GM23338 (cell line): ENCODE measurements at regions not wholly inside any gene's neighbourhood (a gene's known extent, or its start where the extent isn't known, plus 50 kb on each side); places are given as distances from the start of the nearest gene placed in this dataset.

Experiments
- ATAC-seq: fragments of 200-7000 bp; cut with Tn5 transposase; 3 replicates; pipeline ENCODE4 v1.9.1; 2020
- DNase-seq: peaks from one replicate; pipeline ENCODE4 v3.0.0-alpha.2; 2015; ENCODE audit warnings: low spot score
- H2AFZ ChIP-seq: fragments of 200-600 bp; sonication (generic); 2 replicates; pipeline ENCODE4 v1.8.0; 2016; ENCODE audit warnings: antibody characterized with exemption, mild to moderate bottlenecking, moderate library complexity
- H3F3A ChIP-seq: fragments of 200-600 bp; sonication (generic); replicated peaks from 2 replicates; pipeline ENCODE4 v1.8.0; 2017; ENCODE audit warnings: antibody characterized with exemption, mixed run types, low read depth
- H3K27ac ChIP-seq: fragments of 200-600 bp; sonication (generic); 2 replicates; pipeline ENCODE4 v1.6.1; 2016; ENCODE audit warnings: low read depth
- H3K27me3 ChIP-seq: fragments of 200-600 bp; sonication (generic); 2 replicates; pipeline ENCODE4 v1.8.0; 2016; ENCODE audit warnings: mild to moderate bottlenecking, mixed run types, moderate library complexity; ENCODE audit not compliant: insufficient read depth
- H3K36me3 ChIP-seq: fragments of 200-600 bp; sonication (generic); 2 replicates; pipeline ENCODE4 v1.8.0; 2016; ENCODE audit warnings: mild to moderate bottlenecking; ENCODE audit not compliant: insufficient read depth
- H3K4me1 ChIP-seq: fragments of 200-600 bp; sonication (generic); 2 replicates; pipeline ENCODE4 v1.8.0; 2016; ENCODE audit warnings: mild to moderate bottlenecking, moderate library complexity; ENCODE audit not compliant: insufficient read depth
- H3K4me2 ChIP-seq: fragments of 200-600 bp; sonication (generic); 2 replicates; pipeline ENCODE4 v1.7.1; 2017; ENCODE audit warnings: mixed run types
- H3K4me3 ChIP-seq: fragments of 200-600 bp; sonication (generic); 2 replicates; pipeline ENCODE4 v1.6.1; 2016; ENCODE audit warnings: mixed run types
- H3K79me2 ChIP-seq: fragments of 200-600 bp; sonication (generic); replicated peaks from 2 replicates; pipeline ENCODE4 v1.8.0; 2017; ENCODE audit warnings: mild to moderate bottlenecking; ENCODE audit not compliant: insufficient read depth
- H3K9me2 ChIP-seq: fragments of 200-600 bp; sonication (generic); 2 replicates; pipeline ENCODE4 v1.8.0; 2017; ENCODE audit not compliant: insufficient read depth
- H4K20me1 ChIP-seq: fragments of 200-600 bp; sonication (generic); replicated peaks from 2 replicates; pipeline ENCODE4 v1.8.0; 2017; ENCODE audit warnings: mild to moderate bottlenecking; ENCODE audit not compliant: insufficient read depth
- H3K27ac Mint-ChIP-seq: 2 replicates; pipeline ENCODE4 v1.8.0; 2020; ENCODE audit warnings: inconsistent platforms, mild to moderate bottlenecking, moderate library complexity, mixed read lengths
- H3K27me3 Mint-ChIP-seq: 3 replicates; pipeline ENCODE4 v1.8.0; 2022; ENCODE audit warnings: low read depth, mild to moderate bottlenecking, moderate library complexity, mixed read lengths, inconsistent platforms; ENCODE audit not compliant: insufficient read depth, poor library complexity
- H3K36me3 Mint-ChIP-seq: 3 replicates; pipeline ENCODE4 v1.8.0; 2021; ENCODE audit warnings: low read depth, mild to moderate bottlenecking, inconsistent platforms, moderate library complexity, mixed read lengths
- H3K4me1 Mint-ChIP-seq: 3 replicates; pipeline ENCODE4 v1.8.0; 2020; ENCODE audit warnings: mild to moderate bottlenecking, inconsistent platforms, mixed read lengths
- H3K4me3 Mint-ChIP-seq: 3 replicates; pipeline ENCODE4 v1.8.0; 2021; ENCODE audit warnings: moderate library complexity, mild to moderate bottlenecking, inconsistent platforms, mixed read lengths
- H3K9me3 Mint-ChIP-seq: 3 replicates; pipeline ENCODE4 v1.8.0; 2020; ENCODE audit warnings: moderate library complexity, mild to moderate bottlenecking, inconsistent platforms, mixed read lengths
- CREB1 ChIP-seq: fragments of 250-450 bp; sonication (Bioruptor Pico); IDR thresholded peaks from 2 replicates; pipeline ENCODE4 v1.5.0; 2020; ENCODE audit warnings: low read depth, mild to moderate bottlenecking, moderate library complexity
- CTCF ChIP-seq, 2 experiments: fragments of 200-600 bp in 1 of 2; sonication (generic) in 1 of 2; conservative IDR thresholded peaks; 2 replicates each; pipeline versions ENCODE4 v1.5.1 to v1.6.1; 2016 to 2017; ENCODE audit warnings: antibody characterized with exemption in 2 of 2, low read depth in 2 of 2, mild to moderate bottlenecking in 2 of 2, moderate library complexity in 1 of 2
- EZH2 ChIP-seq: fragments of 200-600 bp; sonication (generic); IDR thresholded peaks from one replicate; pipeline ENCODE4 v1.8.0; 2017; ENCODE audit warnings: antibody characterized with exemption, mild to moderate bottlenecking, low read depth; ENCODE audit not compliant: unreplicated experiment
- EZH2phosphoT487 ChIP-seq: fragments of 200-600 bp; sonication (generic); IDR thresholded peaks from one replicate; pipeline ENCODE4 v1.8.1; 2018; ENCODE audit warnings: antibody characterized with exemption; ENCODE audit not compliant: unreplicated experiment
- JUNB ChIP-seq: IDR thresholded peaks from one replicate; pipeline ENCODE4 v1.6.1; 2016; ENCODE audit warnings: antibody characterized with exemption; ENCODE audit not compliant: unreplicated experiment
- NANOG ChIP-seq: IDR thresholded peaks from 2 replicates; pipeline ENCODE4 v1.6.1; 2016; ENCODE audit warnings: antibody characterized with exemption, borderline replicate concordance
- POLR2AphosphoS5 ChIP-seq: IDR thresholded peaks from 2 replicates; pipeline ENCODE4 v1.6.1; 2016; ENCODE audit warnings: antibody characterized with exemption, low read depth
- REST ChIP-seq: IDR thresholded peaks from one replicate; pipeline ENCODE4 v1.6.1; 2018; ENCODE audit warnings: antibody characterized with exemption; ENCODE audit not compliant: unreplicated experiment
- STAT1 ChIP-seq: IDR thresholded peaks from one replicate; pipeline ENCODE4 v1.6.1; 2016; ENCODE audit warnings: antibody characterized with exemption; ENCODE audit not compliant: unreplicated experiment
- ZNF114 ChIP-seq: fragments of 250-450 bp; sonication (Bioruptor Pico); IDR thresholded peaks from 2 replicates; pipeline ENCODE4 v1.5.0; 2020; ENCODE audit warnings: mild to moderate bottlenecking, moderate library complexity
- ZNF331 ChIP-seq: fragments of 250-450 bp; sonication (Bioruptor Pico); IDR thresholded peaks from 2 replicates; pipeline ENCODE4 v1.5.0; 2020; ENCODE audit warnings: low read depth, mild to moderate bottlenecking, moderate library complexity
- ZNF462 ChIP-seq: fragments of 250-450 bp; sonication (Bioruptor Pico); IDR thresholded peaks from 2 replicates; pipeline ENCODE4 v1.5.0; 2020; ENCODE audit warnings: mild to moderate bottlenecking, moderate library complexity
- TF ChIP-seq, protein P1 (sequence below): IDR thresholded peaks from 2 replicates; pipeline ENCODE4 v1.6.1; 2016; ENCODE audit warnings: antibody characterized with exemption

DNA sequence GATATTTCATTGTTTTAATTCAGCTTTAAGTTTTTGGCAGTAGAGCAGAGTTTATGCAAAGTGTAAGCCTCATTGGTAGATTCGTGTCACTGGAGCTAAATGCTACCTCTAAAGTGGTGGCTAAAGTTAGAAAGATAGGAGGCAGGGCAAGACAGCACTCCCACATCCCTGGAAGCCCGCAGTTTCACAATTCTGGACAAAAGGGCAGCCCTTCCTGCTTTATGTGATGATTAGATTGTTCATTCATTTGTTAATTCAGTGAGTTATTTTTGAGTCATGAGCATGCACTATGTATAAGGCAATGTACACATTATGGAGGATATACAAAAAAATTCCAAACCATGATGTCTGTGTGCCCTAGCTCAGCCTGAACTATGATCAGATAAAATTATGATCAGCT lies 52.1 kb upstream of the EIF3M start:
- Histone ChIP-seq H3K79me2 (no peaks in the 10 kb centered on the region), H3K27ac (no peak overlapping the region), H4K20me1 (no peaks in the 10 kb centered on the region), H3F3A (no peaks in the 10 kb centered on the region), H3K4me1 (no peaks in the 10 kb centered on the region), H3K36me3 (no peaks in the 10 kb centered on the region), H3K27me3 (no peaks in the 10 kb centered on the region), H2AFZ (no peak overlapping the region), H3K9me2 (no peaks in the 10 kb centered on the region), H3K4me3 (no peak overlapping the region), H3K4me2 (no peak overlapping the region)
- Mint-ChIP-seq H3K4me3 (no peak overlapping the region), H3K27ac (no peak overlapping the region), H3K4me1 (no peaks in the 10 kb centered on the region), H3K36me3 (no peaks in the 10 kb centered on the region), H3K27me3 (peaks cover 4% of the 10 kb centered on the region), H3K9me3 (no peaks in the 10 kb centered on the region)
- no peak for DNase-seq
- ATAC-seq, result no peak
- TF ChIP-seq CTCF (conservative IDR thresholded peaks at IDR 0.05; ENCODE audit: low read depth in 2 of 2) (no peak), CREB1 (CRISPR knock-in tag) (no peak), JUNB (no peak), EZH2phosphoT487 (no peak), REST (no peak), ZNF114 (CRISPR knock-in tag) (no peak), ZNF462 (CRISPR knock-in tag) (no peak), STAT1 (no peak), EZH2 (no peak), NANOG (no peak), ZNF331 (no peak), POLR2AphosphoS5 (no peak)
- TF ChIP-seq, protein P1, sequence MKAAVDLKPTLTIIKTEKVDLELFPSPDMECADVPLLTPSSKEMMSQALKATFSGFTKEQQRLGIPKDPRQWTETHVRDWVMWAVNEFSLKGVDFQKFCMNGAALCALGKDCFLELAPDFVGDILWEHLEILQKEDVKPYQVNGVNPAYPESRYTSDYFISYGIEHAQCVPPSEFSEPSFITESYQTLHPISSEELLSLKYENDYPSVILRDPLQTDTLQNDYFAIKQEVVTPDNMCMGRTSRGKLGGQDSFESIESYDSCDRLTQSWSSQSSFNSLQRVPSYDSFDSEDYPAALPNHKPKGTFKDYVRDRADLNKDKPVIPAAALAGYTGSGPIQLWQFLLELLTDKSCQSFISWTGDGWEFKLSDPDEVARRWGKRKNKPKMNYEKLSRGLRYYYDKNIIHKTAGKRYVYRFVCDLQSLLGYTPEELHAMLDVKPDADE, result no peak
